Choroid plexus epithelial cell (primary cell): ENCODE measurements at regions not wholly inside any gene's neighbourhood (a gene's known extent, or its start where the extent isn't known, plus 50 kb on each side); places are given as distances from the start of the nearest gene placed in this dataset.
"Not testable (repeated sequence)": the region's sequence is repeated elsewhere in the genome, so short reads cannot be mapped to it uniquely, and the experiment has no call there.

Experiments used
- DNase-seq: peaks from one replicate; pipeline ENCODE4 v3.0.0-alpha.2; 2010; ENCODE audit warnings: low read depth
- H3K4me3 ChIP-seq: 2 replicates; pipeline ENCODE4 v1.5.1; 2011; ENCODE audit warnings: low read depth, mild to moderate bottlenecking, control low read depth, low read length, moderate library complexity
- CTCF ChIP-seq: conservative IDR thresholded peaks from 2 replicates; pipeline ENCODE4 v1.5.1; 2011; ENCODE audit warnings: low read depth, mild to moderate bottlenecking, control low read depth, inconsistent platforms, low read length, moderate library complexity

- H3K4me3 ChIP-seq, result no peak overlapping the region
- no peak for TF ChIP-seq CTCF
- no peak for DNase-seq
These were observed 73.0 kb upstream of the EPCAM start for GRCh38 chr2:47295981-47296635.

- DNase-seq, result no peak
- no peak overlapping the region for H3K4me3 ChIP-seq
- TF ChIP-seq CTCF, result no peak
These were observed 73.8 kb upstream of the EPCAM start for GRCh38 chr2:47295131-47295980.

GRCh38 chr2:47293976-47294375 lies 75.1 kb upstream of the EPCAM start:
- DNase-seq, result no peak
- no peak for TF ChIP-seq CTCF
- H3K4me3 ChIP-seq, result no peak overlapping the region

- TF ChIP-seq CTCF, result no peak
- peak; percentile 88 for DNase-seq
- H3K4me3 ChIP-seq, result no peak overlapping the region
These were observed 80.2 kb upstream of the EPCAM start for GRCh38 chr2:47288864-47289263.

GRCh38 chr2:47283659-47284058 lies 85.5 kb upstream of the EPCAM start:
- no peak for DNase-seq
- no peak for TF ChIP-seq CTCF
- H3K4me3 ChIP-seq, result no peak overlapping the region

GRCh38 chr2:47282621-47283272 lies 86.4 kb upstream of the EPCAM start:
- TF ChIP-seq CTCF, result no peak
- no peak for DNase-seq
- H3K4me3 ChIP-seq, result no peak overlapping the region

- DNase-seq, H3K4me3 ChIP-seq: not testable (repeated sequence)
These were observed 89.6 kb upstream of the EPCAM start for GRCh38 chr2:47279525-47279924.
